HL-60 (cell line): ENCODE measurements at regions not wholly inside any gene's neighbourhood (a gene's known extent, or its start where the extent isn't known, plus 50 kb on each side); places are given as distances from the start of the nearest gene placed in this dataset.

ENCODE experiments used
- CTCF ChIP-seq: IDR thresholded peaks from one replicate; pipeline ENCODE4 v1.5.1; 2011; ENCODE audit warnings: low read length, control low read depth, inconsistent platforms; ENCODE audit not compliant: insufficient read depth
- GABPA ChIP-seq: IDR thresholded peaks from 2 replicates; pipeline ENCODE4 v1.6.1; 2012; ENCODE audit warnings: low read depth
- POLR2AphosphoS5 ChIP-seq: IDR thresholded peaks from 2 replicates; pipeline ENCODE4 v1.6.1; 2012; ENCODE audit warnings: low read depth
- REST ChIP-seq: IDR thresholded peaks from 2 replicates; pipeline ENCODE4 v1.6.1; 2012; ENCODE audit warnings: low read depth; ENCODE audit not compliant: insufficient replicate concordance
- SPI1 ChIP-seq: IDR thresholded peaks from 2 replicates; pipeline ENCODE4 v1.6.1; 2012; ENCODE audit warnings: low read depth, mild to moderate bottlenecking, borderline replicate concordance

- TF ChIP-seq GABPA = no peak
- no peak for TF ChIP-seq POLR2AphosphoS5
- no peak for TF ChIP-seq CTCF
- no peak for TF ChIP-seq REST
- no peak for TF ChIP-seq SPI1
These were observed 272.1 kb upstream of the HS3ST1 start for GRCh38 chr4:11700751-11701226.
